Nephron (organoid): ENCODE measurements at regions not wholly inside any gene's neighbourhood (a gene's known extent, or its start where the extent isn't known, plus 50 kb on each side); places are given as distances from the start of the nearest gene placed in this dataset.
A peak's percentile ranks its signal among the peaks of the same experiment; 100 is the strongest.

Experiments used
- H3K27ac Mint-ChIP-seq, 3 experiments: 2 replicates each; pipeline ENCODE4 v1.8.0; 2020; ENCODE audit warnings: mixed read lengths in 3 of 3, mild to moderate bottlenecking in 2 of 3, moderate library complexity in 1 of 3
- H3K27me3 Mint-ChIP-seq: 2 replicates; pipeline ENCODE4 v1.8.0; 2021; ENCODE audit warnings: low read depth, mild to moderate bottlenecking, moderate library complexity, mixed read lengths
- H3K36me3 Mint-ChIP-seq: 2 replicates; pipeline ENCODE4 v1.8.0; 2020; ENCODE audit warnings: low read depth, mixed read lengths
- H3K4me1 Mint-ChIP-seq: 2 replicates; pipeline ENCODE4 v1.8.0; 2020; ENCODE audit warnings: mixed read lengths
- H3K4me3 Mint-ChIP-seq, 3 experiments: 2 replicates each; pipeline ENCODE4 v1.8.0; 2020; ENCODE audit warnings: mild to moderate bottlenecking in 3 of 3, mixed read lengths in 3 of 3, moderate library complexity in 2 of 3
- H3K9me3 Mint-ChIP-seq: 2 replicates; pipeline ENCODE4 v1.8.0; 2020; ENCODE audit warnings: mixed read lengths
- TF ChIP-seq, protein P1 (sequence below), 3 experiments: fragments of 200-600 bp; sonication (generic); IDR thresholded peaks; one replicate each; pipeline ENCODE4 v1.5.0; 2021; ENCODE audit warnings: antibody characterized with exemption in 3 of 3; ENCODE audit not compliant: unreplicated experiment in 3 of 3

DNA sequence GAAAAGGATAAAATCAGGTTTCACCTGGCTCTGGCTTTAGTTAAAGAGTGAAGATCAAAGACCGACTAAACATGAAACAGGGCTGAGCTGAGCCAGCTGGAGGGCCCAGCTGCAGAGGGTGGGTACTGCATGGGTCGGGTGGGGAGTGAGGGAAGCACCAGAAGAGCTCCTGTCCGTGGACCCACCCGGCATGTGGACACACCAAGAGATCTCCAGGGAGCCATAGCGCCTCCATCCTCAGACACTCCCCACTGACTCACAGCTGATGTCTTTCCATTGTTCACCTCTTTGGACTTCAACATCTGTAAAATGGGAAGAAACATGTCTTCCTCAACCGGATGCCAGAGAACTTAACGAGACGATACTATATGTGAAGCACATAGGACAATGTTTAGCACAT, 178.3 kb upstream of the KLHL29 start:
- H3K27me3 Mint-ChIP-seq, result peaks cover 17% of the 10 kb centered on the region
- no peak overlapping the region for H3K4me3 Mint-ChIP-seq
- TF ChIP-seq, protein P1, sequence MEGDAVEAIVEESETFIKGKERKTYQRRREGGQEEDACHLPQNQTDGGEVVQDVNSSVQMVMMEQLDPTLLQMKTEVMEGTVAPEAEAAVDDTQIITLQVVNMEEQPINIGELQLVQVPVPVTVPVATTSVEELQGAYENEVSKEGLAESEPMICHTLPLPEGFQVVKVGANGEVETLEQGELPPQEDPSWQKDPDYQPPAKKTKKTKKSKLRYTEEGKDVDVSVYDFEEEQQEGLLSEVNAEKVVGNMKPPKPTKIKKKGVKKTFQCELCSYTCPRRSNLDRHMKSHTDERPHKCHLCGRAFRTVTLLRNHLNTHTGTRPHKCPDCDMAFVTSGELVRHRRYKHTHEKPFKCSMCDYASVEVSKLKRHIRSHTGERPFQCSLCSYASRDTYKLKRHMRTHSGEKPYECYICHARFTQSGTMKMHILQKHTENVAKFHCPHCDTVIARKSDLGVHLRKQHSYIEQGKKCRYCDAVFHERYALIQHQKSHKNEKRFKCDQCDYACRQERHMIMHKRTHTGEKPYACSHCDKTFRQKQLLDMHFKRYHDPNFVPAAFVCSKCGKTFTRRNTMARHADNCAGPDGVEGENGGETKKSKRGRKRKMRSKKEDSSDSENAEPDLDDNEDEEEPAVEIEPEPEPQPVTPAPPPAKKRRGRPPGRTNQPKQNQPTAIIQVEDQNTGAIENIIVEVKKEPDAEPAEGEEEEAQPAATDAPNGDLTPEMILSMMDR (IDR thresholded peaks at IDR 0.05; ENCODE audit: unreplicated experiment in 3 of 3), result no peak
- peaks cover 11% of the 10 kb centered on the region for H3K4me1 Mint-ChIP-seq
- no peaks in the 10 kb centered on the region for H3K36me3 Mint-ChIP-seq
- no peak overlapping the region for H3K27ac Mint-ChIP-seq
- peaks cover 2% of the 10 kb centered on the region for H3K9me3 Mint-ChIP-seq

DNA sequence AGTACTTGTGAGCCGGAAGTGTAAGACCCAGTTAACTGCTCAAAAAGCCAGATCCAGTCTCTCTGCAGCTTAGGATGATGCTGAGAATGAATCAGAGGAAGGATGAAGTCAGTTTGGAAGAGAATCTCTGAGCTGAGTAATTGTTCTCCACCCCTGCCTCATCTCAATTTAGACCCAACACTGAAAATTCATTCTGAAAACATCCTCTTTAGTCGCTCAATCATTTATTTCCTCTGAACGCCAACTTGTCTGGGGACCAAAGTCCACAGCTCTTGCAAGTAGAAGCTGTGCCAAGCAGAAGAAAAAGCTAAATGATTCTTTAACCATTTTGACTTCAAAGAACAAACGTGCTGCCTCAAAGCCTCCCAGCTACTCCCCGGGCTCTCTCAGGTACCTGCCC, 177.1 kb upstream of the KLHL29 start:
- Mint-ChIP-seq H3K27me3 (peaks cover 17% of the 10 kb centered on the region), H3K36me3 (no peaks in the 10 kb centered on the region), H3K9me3 (peaks cover 2% of the 10 kb centered on the region), H3K4me1 (peaks cover 11% of the 10 kb centered on the region), H3K27ac (peak overlapping the region; percentile 64 to 79 (median 75)), H3K4me3 (no peak overlapping the region)
- TF ChIP-seq, protein P1 (IDR thresholded peaks at IDR 0.05; ENCODE audit: unreplicated experiment in 3 of 3), result no peak

DNA sequence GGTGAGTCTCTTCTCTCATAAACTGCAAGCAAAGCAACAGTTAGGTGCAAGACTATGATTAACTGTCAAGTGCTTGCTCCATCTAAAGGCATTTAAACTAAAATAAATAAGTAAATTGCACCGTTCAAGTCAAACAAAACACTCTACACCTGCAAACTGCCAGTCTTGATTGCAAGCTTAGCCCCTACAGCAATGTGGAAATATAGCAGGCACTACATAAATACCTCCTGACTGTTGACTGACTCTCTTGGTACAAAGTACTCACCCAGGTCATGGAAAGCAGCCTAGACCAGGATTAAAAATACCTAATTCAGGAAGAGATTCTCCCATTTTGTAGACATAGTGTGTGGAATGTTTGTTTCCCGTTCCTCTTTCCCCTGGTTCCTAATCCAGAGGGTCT, 176.6 kb upstream of the KLHL29 start:
- Mint-ChIP-seq H3K36me3 (no peaks in the 10 kb centered on the region), H3K27ac (peak overlapping the region; percentile 64 to 79 (median 75)), H3K9me3 (peaks cover 2% of the 10 kb centered on the region), H3K4me3 (no peak overlapping the region), H3K27me3 (peaks cover 16% of the 10 kb centered on the region), H3K4me1 (peaks cover 11% of the 10 kb centered on the region)
- TF ChIP-seq, protein P1 (IDR thresholded peaks at IDR 0.05; ENCODE audit: unreplicated experiment in 3 of 3), result no peak

DNA sequence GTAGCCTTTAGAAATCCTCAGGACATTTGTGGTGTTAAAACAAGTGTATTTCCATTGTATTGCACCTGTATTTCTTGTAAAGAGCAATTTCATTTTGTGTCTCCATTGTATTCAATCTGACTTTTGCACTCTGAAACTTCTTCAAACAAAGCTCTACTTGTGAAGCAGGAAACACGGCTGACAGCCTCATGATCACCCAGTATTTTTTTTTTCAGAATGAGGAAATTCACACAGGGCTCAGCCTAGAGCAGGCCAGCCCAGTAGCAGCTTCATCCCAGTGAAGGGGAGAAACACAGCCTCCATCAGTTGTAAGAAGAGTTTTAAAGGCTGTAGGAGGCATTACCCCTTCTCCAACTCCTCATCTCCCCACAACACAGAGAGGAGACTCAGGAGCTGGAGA, 175.9 kb upstream of the KLHL29 start:
- Mint-ChIP-seq H3K27ac (peak overlapping the region; percentile 64 to 79 (median 75)), H3K27me3 (peaks cover 12% of the 10 kb centered on the region), H3K4me3 (no peak overlapping the region), H3K4me1 (peaks cover 11% of the 10 kb centered on the region), H3K36me3 (no peaks in the 10 kb centered on the region), H3K9me3 (no peaks in the 10 kb centered on the region)
- TF ChIP-seq, protein P1 (IDR thresholded peaks at IDR 0.05; ENCODE audit: unreplicated experiment in 3 of 3), result no peak

DNA sequence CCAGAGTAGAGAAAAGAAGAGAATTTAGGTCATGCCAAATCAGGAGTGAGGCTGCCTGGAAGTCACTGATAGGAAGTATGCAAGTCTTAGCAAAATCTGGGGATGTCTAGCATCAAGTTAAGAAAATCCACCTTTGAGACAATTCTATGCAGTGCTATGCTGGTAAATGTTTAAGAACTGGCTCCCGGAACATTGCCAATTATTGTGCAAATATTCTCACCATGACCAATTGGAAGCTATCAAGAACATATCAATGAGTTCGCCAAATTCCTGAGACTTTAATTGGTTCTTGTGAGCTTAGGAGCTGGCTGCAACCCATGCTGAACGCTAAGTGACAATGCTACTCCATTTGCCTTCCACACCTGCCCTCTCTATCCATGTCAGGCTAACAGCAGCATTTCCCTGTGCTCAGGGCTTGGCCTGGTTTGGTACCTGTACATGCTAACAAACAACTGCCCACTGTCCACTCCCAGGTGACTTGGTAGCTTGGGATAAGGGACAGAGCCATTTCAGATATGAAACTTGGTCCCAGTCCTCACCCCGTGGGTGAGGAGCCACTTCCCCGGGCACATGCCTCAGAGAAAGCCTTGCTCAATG, 172.9 kb upstream of the KLHL29 start:
- TF ChIP-seq, protein P1 (IDR thresholded peaks at IDR 0.05; ENCODE audit: unreplicated experiment in 3 of 3), result no peak
- peaks cover 18% of the 10 kb centered on the region for H3K27me3 Mint-ChIP-seq
- H3K36me3 Mint-ChIP-seq, result no peaks in the 10 kb centered on the region
- H3K4me3 Mint-ChIP-seq, result no peak overlapping the region
- H3K9me3 Mint-ChIP-seq, result no peaks in the 10 kb centered on the region
- H3K27ac Mint-ChIP-seq, result peak overlapping the region in 2 of 3 experiments; percentile 4 to 21
- H3K4me1 Mint-ChIP-seq, result no peaks in the 10 kb centered on the region

DNA sequence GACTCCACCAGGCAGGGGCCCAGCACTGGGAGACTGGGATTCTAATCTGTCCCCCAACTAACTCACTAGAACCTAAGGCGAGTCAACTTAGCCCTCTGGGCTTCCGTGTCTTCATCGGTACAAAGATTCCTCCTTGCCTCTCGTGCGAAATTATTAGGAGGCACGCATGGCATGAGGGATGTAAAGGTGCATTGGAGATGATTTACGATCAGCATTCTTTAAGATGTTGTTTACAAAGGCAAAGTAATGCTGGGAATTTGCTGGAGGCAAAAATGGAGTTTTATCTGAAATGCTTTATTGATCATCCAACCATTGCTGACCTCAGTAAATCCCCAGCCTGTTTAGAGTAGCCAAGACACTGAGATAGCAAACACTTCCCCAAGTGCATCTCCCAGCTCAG, 171.8 kb upstream of the KLHL29 start:
- H3K36me3 Mint-ChIP-seq, result no peaks in the 10 kb centered on the region
- H3K4me3 Mint-ChIP-seq, result no peak overlapping the region
- peaks cover 12% of the 10 kb centered on the region for H3K27me3 Mint-ChIP-seq
- TF ChIP-seq, protein P1 (IDR thresholded peaks at IDR 0.05; ENCODE audit: unreplicated experiment in 3 of 3), result no peak
- H3K9me3 Mint-ChIP-seq, result no peaks in the 10 kb centered on the region
- H3K4me1 Mint-ChIP-seq, result no peaks in the 10 kb centered on the region
- H3K27ac Mint-ChIP-seq, result no peak overlapping the region
